ES-I3 (cell line): ENCODE measurements at regions not wholly inside any gene's neighbourhood (a gene's known extent, or its start where the extent isn't known, plus 50 kb on each side); places are given as distances from the start of the nearest gene placed in this dataset.

Experiments used
- H3K36me3 ChIP-seq: 2 replicates; pipeline ENCODE4 v1.6.1; 2013; ENCODE audit warnings: mild to moderate bottlenecking, low read length, control low read depth, moderate library complexity; ENCODE audit not compliant: insufficient read depth
- H3K4me1 ChIP-seq: 2 replicates; pipeline ENCODE4 v1.6.1; 2013; ENCODE audit warnings: mild to moderate bottlenecking, control low read depth, low read length; ENCODE audit not compliant: insufficient read depth
- H3K9ac ChIP-seq: 2 replicates; pipeline ENCODE4 v1.6.1; 2013; ENCODE audit warnings: low read depth, mild to moderate bottlenecking, low read length, moderate library complexity
- H3K9me3 ChIP-seq: 2 replicates; pipeline ENCODE4 v1.6.1; 2013; ENCODE audit warnings: mild to moderate bottlenecking, low read length, moderate library complexity; ENCODE audit not compliant: control insufficient read depth, insufficient read depth

DNA sequence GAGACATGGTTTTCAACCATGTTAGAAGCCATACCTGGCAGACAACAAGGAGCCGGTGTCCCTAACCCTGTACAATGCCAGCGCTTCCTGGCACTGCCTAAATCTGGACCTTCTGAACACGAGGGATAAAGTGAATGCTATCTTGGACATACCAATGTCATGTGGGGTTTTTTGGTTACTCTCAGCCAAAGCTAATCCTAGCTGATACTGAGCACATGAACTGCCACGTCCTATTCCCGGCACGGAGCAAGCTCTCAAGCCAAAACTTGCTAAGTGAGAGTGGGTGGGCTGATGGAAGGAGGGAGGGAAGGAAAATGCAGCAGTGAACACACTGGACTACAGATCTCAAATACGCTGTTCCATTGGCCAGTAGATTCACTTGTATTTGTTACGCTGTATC, 226.1 kb downstream of the BCOR start:
- no peak overlapping the region for H3K9ac ChIP-seq
- H3K4me1 ChIP-seq = peaks cover 9% of the 10 kb centered on the region; the same call in 1 of the 2 replicates
- H3K36me3 ChIP-seq = no peaks in the 10 kb centered on the region
- H3K9me3 ChIP-seq = no peaks in the 10 kb centered on the region

DNA sequence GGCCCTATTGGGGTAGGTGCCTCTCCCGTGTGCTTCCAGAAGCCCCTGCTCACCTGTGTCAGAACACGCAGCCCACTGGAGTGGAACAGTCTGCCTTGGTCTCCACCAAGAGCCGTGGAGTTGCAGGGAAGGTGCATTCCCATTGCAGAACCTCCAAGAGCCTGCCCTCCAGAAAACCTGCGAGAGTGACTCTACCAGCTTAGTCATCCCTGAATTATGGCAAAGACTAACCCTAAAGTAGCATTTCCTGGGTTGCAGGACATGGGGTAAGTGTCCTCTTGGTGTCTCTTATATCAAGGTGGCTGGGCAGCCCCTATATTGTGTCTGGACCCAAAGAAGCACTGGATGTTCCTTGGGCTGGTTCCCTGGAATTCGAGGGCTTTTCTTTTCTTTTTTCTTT, 224.6 kb downstream of the BCOR start:
- peaks cover 17% of the 10 kb centered on the region for H3K4me1 ChIP-seq
- no peaks in the 10 kb centered on the region for H3K9me3 ChIP-seq
- no peaks in the 10 kb centered on the region for H3K36me3 ChIP-seq
- no peak overlapping the region for H3K9ac ChIP-seq

DNA sequence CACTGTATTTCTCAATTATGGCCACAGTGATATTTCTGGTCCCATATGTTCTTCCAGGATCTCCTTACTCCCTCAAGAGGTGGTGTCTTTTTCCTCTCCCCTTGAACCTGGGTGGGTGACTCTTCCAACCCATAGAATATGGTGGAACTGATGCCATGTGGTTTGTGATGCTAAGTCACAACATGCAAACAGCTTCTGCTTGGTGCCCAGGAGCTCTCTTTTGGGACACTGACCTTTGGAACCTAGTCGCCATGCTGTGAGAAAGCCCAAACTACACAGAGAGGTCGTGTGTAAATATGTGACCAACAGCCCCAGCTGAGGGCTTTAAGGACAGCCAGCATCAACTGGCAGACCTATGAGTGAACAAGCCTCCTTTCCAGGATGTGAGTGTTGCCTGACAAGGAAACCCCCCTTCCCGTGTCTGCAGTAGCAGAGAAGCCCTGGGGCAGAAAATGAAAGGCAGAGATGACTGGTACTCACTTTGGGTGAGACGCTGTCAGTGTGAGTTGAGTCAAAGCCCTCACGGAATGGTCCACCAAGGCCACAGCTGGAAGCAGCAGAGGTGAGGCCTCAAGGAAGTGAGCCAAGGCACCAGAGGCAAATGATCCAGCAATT, 223.4 kb downstream of the BCOR start:
- no peaks in the 10 kb centered on the region for H3K36me3 ChIP-seq
- H3K9me3 ChIP-seq = no peaks in the 10 kb centered on the region
- peaks cover 17% of the 10 kb centered on the region for H3K4me1 ChIP-seq
- H3K9ac ChIP-seq = no peak overlapping the region

DNA sequence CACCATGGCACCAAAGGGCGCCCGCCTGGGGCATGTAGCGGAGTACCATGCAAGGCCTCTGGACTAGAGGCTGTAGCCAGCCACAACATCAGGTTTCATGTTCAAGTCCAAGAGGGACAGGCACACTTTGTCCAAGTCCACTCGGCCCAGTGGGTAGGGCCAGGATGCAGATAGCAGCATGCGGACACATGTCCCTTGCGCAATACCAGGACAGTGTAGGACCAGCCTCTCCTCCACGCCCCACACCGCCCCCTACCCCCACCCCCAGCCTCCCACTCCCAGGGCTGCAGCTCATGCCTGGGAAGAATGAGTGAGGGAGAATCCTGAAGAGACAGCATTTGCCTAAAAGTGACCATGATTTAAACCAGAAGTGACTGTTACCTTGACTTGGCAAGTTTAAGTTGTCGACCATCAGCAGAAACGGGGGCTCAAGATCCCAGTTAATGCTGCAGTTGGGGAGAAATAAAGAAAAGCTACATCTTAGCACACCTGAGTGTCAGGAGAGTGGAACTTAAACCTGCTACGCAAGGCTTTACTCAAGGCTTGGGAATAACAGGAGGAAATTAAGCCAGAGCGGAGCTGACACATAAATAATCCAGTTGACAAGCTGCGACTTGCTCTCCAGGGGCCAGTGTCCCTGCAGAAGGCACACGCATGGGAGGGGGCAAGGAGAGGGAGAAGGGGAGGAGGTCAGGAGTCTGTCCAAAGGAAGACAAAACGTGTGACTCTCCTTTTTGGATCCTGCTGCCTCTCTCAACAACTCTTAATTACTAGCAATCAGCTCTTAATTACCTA, 221.7 kb downstream of the BCOR start:
- Histone ChIP-seq H3K9ac (no peak overlapping the region), H3K4me1 (peaks cover 17% of the 10 kb centered on the region), H3K36me3 (no peaks in the 10 kb centered on the region), H3K9me3 (no peaks in the 10 kb centered on the region)

DNA sequence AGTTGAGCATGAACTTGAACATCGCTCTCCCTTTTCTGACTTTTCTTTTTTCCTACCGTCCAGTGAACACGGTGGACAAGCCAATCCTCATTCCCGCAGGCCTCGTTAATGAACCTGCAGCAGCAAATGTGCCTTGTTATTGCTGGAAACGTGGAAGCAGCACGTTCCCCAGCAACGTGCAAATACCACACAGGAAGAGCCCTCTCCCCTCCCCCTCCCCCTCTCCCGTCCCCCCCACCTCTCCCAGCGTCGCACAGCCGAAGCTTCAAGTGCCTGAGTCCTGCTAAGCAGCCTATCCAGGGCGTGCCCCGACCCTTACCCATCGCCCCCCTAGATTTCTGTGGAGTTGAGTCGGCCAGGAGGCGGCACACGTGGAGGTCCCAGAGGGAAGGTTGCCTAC, 219.9 kb downstream of the BCOR start:
- no peak overlapping the region for H3K9ac ChIP-seq
- peaks cover 17% of the 10 kb centered on the region for H3K4me1 ChIP-seq
- no peaks in the 10 kb centered on the region for H3K9me3 ChIP-seq
- H3K36me3 ChIP-seq = no peaks in the 10 kb centered on the region

DNA sequence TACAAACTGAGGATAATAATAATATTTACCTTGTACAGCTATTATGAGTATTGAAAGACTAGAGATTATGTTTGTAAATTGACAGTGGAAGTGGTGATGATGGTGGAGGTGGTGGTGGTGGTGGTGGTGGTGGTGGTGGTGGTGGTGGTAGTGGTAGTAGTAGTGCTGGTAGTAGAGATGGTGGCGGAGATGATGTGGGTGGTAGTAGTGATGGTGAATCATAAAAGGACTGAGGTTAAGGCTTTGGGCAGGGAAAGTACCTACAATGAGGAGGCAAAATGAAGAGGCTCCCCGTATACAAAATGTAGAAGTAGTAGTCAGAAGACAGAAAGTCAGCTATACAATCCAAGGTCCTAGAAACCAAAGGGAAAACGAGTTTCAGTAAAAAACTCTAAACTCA, 214.1 kb downstream of the BCOR start:
- H3K36me3 ChIP-seq = no peaks in the 10 kb centered on the region
- H3K4me1 ChIP-seq = no peaks in the 10 kb centered on the region
- H3K9me3 ChIP-seq = no peaks in the 10 kb centered on the region
- no peak overlapping the region for H3K9ac ChIP-seq

DNA sequence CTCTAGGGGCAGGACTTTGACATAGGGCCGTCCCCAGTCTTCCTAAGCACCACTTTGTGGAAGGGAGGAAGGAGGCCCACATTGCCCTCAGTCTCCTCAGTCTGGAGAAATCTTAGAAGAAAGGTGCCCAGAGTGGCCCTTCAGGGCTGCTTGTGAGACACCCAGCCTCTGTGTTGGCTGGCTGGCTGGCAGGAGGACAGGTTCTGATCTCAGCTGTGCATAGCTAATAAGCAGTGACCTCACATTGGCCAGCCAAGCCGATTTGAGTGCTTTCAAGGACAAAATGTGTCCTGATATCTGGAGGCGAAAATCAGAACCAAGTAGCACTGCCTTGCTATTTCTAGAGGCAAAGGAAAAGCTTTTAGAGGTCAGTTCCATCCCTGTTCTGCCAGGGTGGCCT, 211.5 kb downstream of the BCOR start:
- Histone ChIP-seq H3K9ac (no peak overlapping the region), H3K36me3 (no peaks in the 10 kb centered on the region), H3K4me1 (no peaks in the 10 kb centered on the region), H3K9me3 (no peaks in the 10 kb centered on the region)

DNA sequence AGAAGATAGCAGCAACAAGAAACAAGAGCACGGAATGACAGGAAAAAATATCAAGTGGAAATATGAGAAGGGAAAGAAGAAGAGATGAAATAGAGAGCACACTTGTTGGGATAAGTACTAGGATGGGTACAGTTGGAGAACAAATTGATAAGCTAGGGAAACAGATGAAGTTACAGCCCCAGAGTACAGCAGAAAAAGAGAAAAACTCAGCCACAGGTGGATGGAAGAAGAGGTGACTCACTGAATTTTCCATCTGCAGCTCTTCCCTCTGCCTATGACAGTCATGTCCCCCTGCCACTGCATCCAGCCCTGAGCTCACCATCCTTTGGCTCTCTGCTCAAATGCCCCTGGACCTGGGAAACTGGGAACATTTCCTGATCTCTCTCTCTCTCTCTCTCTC, 209.0 kb downstream of the BCOR start:
- Histone ChIP-seq H3K4me1 (no peaks in the 10 kb centered on the region), H3K36me3 (no peaks in the 10 kb centered on the region), H3K9me3 (no peaks in the 10 kb centered on the region), H3K9ac (no peak overlapping the region)

DNA sequence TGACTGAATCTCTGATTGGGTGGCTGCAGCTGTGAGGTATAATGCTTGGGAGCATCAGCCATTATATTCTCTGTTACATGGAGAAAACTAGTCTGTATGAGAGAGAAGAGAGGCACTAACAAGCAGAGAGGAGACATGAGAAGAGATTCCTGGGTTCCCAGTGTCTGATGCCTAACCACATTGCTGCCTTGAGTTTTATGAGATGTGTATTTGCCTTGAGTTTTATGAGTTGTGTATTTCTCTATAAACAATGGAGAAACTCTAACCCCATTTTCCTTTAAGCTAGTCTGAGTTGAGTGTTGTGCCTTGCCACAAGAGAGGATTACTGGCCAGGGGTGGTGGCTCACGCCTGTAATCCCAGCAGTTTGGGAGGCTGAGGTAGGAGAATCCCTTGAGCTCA, 208.1 kb downstream of the BCOR start:
- Histone ChIP-seq H3K4me1 (peaks cover 6% of the 10 kb centered on the region; the same call in 1 of the 2 replicates), H3K36me3 (no peaks in the 10 kb centered on the region), H3K9me3 (no peaks in the 10 kb centered on the region), H3K9ac (no peak overlapping the region)

DNA sequence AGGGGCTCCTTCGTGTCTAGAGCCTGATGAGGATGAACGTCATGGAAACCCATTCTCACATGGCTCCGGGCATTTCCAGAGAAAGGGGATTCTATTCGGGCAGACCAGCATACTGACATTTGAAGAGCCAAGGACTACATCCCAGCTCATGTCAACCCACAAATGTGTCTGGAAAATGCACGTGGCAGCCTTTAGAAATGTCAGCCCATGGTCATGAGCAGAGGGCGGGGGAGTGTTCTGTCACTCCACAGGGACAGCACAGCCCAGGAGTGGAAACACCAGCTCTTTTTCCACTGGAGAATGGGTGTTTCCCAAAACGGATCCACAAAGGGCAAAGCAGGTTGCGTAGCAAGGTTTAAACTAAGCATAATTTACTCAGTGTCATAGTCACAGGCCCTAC, 207.0 kb downstream of the BCOR start:
- Histone ChIP-seq H3K36me3 (no peaks in the 10 kb centered on the region), H3K9ac (no peak overlapping the region), H3K9me3 (no peaks in the 10 kb centered on the region)

DNA sequence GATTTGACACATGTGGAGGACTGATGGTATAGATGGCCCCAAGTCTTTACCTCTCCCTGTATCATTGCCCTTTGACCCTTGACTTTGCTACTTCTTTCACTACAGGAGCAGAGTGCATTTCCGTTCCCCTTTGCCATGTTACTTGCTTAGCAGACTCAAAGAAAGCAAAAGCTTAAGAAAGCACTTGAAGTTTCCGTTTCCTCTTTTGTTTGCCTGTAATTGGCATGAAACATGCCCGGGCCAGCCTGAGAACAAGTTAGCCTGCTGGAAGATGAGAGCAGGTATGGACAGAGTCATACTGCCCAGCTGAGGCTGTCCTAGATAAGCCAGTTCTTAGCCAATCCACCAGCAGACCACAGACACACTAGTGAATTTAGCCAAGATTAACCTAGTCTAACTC, 206.0 kb downstream of the BCOR start:
- Histone ChIP-seq H3K9me3 (no peaks in the 10 kb centered on the region), H3K36me3 (no peaks in the 10 kb centered on the region), H3K4me1 (peaks cover 15% of the 10 kb centered on the region; the same call in 1 of the 2 replicates), H3K9ac (no peak overlapping the region)

More for the DNA sequence above, 207.0 kb downstream of the BCOR start:
- peaks cover 15% of the 10 kb centered on the region; the same call in 1 of the 2 replicates for H3K4me1 ChIP-seq

DNA sequence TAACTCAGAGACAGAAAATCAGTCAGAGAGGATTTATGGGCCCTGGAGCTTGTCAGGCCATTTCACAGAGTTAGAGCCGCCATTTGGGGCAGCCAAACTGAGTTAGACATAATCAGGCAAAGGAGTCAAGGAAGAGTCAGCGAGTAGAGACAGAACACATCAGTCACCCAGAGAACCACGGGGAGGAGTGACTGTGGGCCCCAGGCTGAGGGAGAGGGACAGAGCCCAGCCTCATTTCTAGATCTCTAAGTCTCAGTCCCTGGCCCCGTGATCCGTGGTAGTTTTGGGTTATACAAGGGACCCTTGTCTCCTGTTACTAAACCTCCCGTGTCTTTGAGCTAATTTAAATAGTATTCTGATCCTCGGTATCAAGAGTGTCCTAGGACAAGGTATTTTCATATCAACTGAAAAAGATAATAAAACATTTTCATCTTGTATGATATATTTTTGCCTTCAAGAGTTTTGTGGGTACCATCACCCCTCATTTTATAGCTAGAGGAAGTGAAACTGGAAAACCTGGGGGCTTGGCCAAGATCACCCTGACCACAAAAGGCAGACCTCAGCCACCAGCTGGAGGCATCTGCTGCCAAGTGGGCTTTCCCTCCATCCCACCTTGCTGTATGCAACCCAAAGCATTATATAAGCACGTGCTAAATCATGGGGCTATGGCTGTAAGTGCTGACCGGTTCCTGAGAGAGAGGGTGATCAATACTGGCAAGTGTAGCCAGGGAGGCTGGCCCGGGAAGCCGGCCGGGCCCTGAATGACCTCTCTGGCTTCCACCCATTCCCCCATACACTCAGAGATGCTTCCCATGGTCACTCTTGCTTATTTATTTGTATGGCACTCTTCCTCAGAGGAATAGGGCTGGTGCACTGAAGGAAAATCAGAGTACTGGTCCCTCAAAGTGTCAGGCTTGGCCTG, 204.1 kb downstream of the BCOR start:
- Histone ChIP-seq H3K4me1 (peaks cover 30% of the 10 kb centered on the region), H3K9me3 (no peaks in the 10 kb centered on the region), H3K36me3 (no peaks in the 10 kb centered on the region), H3K9ac (no peak overlapping the region)

DNA sequence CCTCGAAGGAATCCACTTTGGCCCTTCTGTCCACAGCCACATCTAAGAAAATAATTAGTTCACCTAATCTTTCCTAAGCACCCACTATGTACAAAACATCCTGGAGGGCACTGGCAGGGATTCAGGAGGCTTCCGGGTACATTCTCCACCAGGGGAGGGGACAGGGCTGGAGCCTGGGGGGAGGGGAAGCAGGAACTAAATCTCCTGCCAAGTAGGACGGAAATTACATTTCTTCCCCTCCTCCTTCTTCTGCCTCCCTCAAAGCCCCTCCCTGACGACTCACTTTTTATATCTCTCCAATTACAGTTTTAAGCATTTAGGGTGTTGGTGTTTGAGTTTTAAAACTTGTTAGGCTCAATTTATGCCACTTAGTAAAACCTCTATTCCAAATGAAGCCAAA, 203.1 kb downstream of the BCOR start:
- H3K9me3 ChIP-seq = no peaks in the 10 kb centered on the region
- H3K9ac ChIP-seq = no peak overlapping the region

DNA sequence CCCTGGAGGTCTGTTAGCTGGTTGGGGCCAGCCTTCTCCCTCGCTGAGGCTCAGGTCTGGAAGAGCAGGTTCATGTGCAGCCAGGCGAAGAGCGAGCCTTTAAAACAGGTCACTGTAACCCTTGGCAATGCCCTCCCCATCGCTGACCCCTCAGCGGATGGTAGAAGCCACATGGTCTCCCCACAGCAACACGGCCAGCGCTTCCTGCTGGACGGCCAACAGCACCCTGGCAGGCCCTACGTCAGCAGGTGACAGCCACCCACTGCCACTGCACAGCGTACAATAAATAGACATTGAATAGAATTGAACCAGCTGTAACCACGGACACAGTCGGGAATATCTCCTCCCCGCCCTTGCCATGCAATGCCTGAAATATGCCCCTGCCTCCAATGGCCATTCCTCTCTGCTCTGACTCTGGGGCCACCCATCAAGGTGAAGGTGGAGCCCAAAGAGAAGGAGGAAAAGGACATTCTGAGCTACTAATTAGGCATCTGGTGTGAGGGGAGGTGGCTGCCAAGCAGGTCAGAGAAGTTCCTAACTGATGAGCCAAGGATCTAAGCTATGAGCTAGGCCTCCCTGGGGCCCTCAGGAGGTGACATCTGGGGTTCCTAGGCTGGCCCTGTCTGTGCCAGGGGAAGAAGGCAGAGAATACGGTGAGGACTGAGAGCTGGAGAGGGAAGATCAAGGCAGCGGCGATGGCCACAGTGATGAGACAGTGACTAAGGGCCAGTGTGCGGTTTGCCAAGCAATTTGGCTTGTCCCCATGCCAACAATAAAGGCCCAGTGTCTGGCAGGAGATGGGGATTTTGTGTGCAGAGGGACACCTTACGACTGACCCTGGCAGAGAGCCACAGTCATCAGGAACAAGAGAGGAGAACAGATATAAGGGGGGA, 202.3 kb downstream of the BCOR start:
- Histone ChIP-seq H3K4me1 (peaks cover 38% of the 10 kb centered on the region), H3K9me3 (no peaks in the 10 kb centered on the region), H3K9ac (no peak overlapping the region), H3K36me3 (no peaks in the 10 kb centered on the region)

More for the DNA sequence above, 203.1 kb downstream of the BCOR start:
- Histone ChIP-seq H3K4me1 (peaks cover 30% of the 10 kb centered on the region), H3K36me3 (no peaks in the 10 kb centered on the region)
